ENCODE measurements at regions not wholly inside any gene's neighbourhood (a gene's known extent, or its start where the extent isn't known, plus 50 kb on each side); places are given as distances from the start of the nearest gene placed in this dataset.

DNA sequence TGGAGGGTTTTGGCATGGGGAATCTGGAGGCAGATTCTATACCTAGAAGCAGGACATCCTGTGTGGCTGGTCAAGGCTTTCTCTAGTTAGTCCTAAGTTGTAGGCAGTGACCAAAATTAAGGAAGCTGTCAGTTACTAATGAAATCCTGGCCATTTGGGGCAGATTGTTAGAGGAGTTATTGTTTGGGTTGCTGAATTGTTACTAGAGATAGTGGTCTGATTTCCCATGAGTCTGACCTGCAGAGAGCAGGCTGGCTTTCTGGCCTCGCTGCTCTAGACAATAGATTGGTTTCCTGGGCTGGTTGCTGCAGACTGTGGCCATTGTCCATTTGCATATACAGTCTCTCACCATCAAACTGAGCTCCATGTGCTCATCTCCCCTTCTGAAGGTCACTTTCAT, 205.0 kb upstream of the SASH1 start:
- Mint-ChIP-seq H3K9me3 (ENCODE audit: low read depth) (no peaks in the 10 kb centered on the region), H3K36me3 (no peaks in the 10 kb centered on the region), H3K27ac (no peak overlapping the region), H3K4me1 (ENCODE audit: low read depth) (peaks cover 11% of the 10 kb centered on the region), H3K4me3 (no peak overlapping the region), H3K27me3 (peaks cover 1% of the 10 kb centered on the region)

DNA sequence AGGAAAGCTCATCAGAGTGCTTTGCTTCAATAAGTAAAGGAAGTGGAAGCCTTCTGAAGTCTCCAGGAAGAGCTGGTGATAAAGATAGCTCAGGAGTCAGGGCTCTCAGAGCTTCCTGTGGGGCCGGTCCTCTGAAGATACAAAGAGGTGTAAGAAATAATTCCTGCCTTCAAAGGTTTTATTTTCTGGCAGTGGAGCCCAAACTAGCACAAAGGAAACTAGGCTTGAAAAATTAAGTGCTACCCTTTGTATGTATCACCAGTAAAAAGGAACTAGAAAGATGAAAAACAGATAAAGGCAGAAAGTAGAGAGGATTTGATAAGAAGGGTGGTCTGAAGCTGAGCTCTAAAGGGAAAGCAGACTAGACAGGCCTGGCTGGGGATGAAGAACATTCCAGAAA, 204.1 kb upstream of the SASH1 start:
- no peak overlapping the region for H3K4me3 Mint-ChIP-seq
- H3K36me3 Mint-ChIP-seq: no peaks in the 10 kb centered on the region
- no peak overlapping the region for H3K27ac Mint-ChIP-seq
- peaks cover 11% of the 10 kb centered on the region for H3K4me1 Mint-ChIP-seq (ENCODE audit: low read depth)
- H3K9me3 Mint-ChIP-seq (ENCODE audit: low read depth): no peaks in the 10 kb centered on the region
- H3K27me3 Mint-ChIP-seq: peaks cover 3% of the 10 kb centered on the region

DNA sequence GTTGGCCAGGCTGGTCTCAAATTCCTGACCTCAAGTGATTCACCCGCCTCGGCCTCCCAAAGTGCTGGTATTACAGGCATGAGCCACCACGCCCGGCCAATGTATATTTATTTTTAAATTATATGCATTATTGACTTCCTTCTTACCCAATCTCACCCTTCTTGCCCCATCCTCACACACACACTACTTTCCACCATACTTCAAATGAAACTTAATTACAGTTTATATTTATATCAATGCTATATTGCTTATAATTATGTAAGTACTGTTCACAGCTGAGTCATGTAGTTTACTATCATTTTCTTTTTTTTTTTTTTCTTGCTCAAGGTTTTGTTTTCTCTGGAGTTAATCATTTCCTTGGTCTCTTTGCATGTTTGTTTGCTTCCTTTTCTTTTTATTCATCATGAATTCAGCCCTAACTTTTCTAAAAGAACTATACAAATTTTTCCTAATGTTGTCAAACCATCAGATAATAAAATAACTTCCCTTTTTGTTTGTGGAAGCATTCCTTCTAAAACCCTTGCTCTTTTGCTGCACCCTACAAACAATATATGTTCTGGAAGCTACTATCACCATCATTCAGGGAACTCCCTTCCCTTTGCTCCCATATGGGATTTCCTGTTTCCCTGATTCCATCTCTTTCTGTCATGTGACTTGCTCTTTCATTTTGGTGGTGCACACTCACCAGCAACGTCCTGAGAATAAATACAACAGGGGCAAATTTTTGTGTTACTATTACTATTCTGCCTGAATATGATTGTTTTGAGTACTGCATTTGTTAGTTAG, 201.7 kb upstream of the SASH1 start:
- Mint-ChIP-seq H3K4me1 (ENCODE audit: low read depth) (peaks cover 14% of the 10 kb centered on the region), H3K4me3 (no peak overlapping the region), H3K9me3 (ENCODE audit: low read depth) (no peaks in the 10 kb centered on the region), H3K36me3 (no peaks in the 10 kb centered on the region), H3K27ac (no peak overlapping the region), H3K27me3 (peaks cover 6% of the 10 kb centered on the region)

DNA sequence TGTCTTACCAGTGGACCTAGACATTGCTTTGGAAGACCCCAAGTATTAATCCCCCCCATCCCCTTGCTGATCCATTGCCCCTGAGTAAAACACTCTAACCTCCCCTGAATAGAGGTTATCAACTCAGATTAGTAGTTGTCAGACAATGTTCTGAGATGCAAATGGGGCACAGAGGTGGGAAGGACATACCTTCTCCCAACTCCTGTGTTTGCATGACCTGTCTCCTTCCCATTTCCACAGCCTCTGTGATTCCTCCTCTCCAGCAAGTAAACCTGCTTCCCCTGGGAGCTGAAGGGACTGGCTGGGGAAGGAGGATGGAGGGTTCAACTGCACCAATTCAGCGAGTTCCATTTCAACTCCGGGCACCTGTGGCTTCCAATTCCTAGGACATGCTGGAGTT, 199.8 kb upstream of the SASH1 start:
- Mint-ChIP-seq H3K27me3 (peaks cover 6% of the 10 kb centered on the region), H3K9me3 (ENCODE audit: low read depth) (no peaks in the 10 kb centered on the region), H3K4me3 (no peak overlapping the region), H3K36me3 (no peaks in the 10 kb centered on the region), H3K4me1 (ENCODE audit: low read depth) (peaks cover 23% of the 10 kb centered on the region), H3K27ac (no peak overlapping the region)

DNA sequence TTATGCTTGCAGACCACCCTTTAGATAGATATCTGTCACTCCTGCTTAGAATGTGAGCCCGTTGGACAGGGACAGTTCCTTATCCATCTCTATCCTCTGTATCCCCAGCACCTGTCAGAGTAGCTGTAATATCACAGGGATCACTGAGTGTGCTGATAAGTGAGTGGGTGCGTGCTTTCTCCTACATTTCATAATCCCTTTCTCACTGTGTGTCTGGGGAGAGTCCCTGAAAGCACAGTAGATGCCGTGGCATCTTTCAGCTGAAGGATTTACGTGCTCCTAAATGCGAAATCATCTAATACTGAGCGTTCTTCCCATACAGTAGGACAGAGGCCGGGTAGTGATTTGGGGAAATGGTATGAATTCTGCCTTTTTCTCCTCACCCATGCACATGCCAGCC, 198.9 kb upstream of the SASH1 start:
- Mint-ChIP-seq H3K27me3 (peaks cover 6% of the 10 kb centered on the region), H3K27ac (no peak overlapping the region), H3K4me1 (ENCODE audit: low read depth) (peaks cover 15% of the 10 kb centered on the region), H3K4me3 (no peak overlapping the region), H3K36me3 (no peaks in the 10 kb centered on the region), H3K9me3 (ENCODE audit: low read depth) (no peaks in the 10 kb centered on the region)

DNA sequence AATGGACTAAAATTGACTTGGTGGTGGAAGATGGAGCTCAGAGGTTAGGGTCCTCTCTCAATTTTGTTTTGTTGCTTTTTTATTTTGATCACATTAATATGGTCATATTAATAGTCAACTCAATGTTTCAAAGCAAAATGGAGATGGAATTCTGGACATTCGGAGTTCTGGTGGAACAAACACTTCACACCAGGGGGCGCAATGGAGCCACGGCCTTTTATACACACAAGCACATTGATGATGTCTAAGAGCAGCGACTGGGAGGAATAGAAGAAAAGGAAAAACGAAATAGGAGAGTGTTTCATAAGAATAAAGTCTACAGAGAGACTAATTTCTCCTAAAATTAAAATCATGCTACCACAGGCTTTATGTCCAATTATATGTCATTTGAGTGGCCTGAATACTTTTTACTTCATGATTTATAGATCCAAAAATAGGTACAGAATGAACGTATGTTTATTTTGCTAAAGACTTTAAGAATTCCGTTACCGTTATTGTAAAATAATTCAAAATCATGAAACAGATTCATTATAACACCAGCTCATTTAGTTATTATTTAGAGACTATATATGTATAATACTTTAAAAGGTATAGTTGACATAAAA, 197.6 kb upstream of the SASH1 start:
- Mint-ChIP-seq H3K9me3 (ENCODE audit: low read depth) (no peaks in the 10 kb centered on the region), H3K4me1 (ENCODE audit: low read depth) (peaks cover 12% of the 10 kb centered on the region), H3K36me3 (no peaks in the 10 kb centered on the region), H3K27me3 (peaks cover 6% of the 10 kb centered on the region), H3K4me3 (peak overlapping the region; percentile 18), H3K27ac (no peak overlapping the region)

DNA sequence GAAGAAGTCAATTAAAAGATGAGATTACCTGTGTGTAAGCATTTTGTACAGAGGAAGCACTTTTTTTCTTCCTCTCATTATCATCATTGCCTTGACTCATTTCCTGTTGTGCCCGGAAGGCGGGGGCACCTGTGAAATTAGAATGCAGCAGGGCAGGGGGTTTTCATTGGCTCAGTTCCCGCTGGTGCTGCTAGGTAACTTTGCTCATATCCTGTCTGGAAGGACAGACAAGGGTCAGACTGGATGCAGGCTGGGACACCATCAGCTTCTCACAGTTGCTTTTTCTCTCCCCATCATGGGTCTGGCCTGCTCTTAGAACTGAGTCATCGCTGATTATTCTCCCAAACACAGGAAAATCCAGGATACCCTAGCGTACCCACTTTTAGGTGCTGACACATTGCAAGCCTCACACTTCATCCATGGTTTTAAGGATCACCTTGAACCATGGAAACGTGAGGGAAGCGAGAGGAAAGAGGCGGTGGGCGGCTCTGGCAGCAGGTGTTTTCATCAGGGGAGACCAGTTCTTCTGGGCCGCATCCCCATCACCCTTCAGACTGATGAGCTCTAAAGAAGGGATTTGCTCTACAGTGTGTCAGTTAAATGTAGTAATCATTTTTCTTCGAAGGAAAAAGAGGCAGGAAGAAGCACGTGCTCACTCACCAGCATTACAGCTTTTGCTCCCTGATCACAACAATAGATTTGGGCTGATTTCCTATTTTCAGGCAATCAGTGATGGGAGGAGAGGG, 195.7 kb upstream of the SASH1 start:
- Mint-ChIP-seq H3K4me1 (ENCODE audit: low read depth) (peaks cover 12% of the 10 kb centered on the region), H3K36me3 (no peaks in the 10 kb centered on the region), H3K27me3 (peaks cover 8% of the 10 kb centered on the region), H3K9me3 (ENCODE audit: low read depth) (no peaks in the 10 kb centered on the region), H3K4me3 (peak overlapping the region; percentile 71), H3K27ac (peak overlapping the region; percentile 92)

DNA sequence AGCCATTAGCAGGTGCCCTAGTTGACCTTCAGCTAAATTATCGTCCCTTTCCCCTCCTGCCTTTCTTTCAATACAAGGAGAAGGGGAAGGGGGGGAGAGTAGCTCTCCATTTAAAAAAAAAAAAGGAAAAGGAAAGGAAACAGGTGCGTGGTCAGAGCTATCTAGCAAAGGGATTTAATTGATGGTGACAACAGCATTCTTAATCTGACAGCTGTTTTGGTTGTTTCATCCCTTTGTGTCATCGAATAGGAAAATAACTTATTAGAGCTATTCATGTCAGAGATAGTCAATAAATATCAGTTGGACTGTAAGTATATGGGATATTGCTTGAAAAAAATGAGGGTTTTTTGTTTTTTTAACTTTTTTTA, 195.2 kb upstream of the SASH1 start:
- Mint-ChIP-seq H3K27me3 (peaks cover 8% of the 10 kb centered on the region), H3K27ac (no peak overlapping the region)

DNA sequence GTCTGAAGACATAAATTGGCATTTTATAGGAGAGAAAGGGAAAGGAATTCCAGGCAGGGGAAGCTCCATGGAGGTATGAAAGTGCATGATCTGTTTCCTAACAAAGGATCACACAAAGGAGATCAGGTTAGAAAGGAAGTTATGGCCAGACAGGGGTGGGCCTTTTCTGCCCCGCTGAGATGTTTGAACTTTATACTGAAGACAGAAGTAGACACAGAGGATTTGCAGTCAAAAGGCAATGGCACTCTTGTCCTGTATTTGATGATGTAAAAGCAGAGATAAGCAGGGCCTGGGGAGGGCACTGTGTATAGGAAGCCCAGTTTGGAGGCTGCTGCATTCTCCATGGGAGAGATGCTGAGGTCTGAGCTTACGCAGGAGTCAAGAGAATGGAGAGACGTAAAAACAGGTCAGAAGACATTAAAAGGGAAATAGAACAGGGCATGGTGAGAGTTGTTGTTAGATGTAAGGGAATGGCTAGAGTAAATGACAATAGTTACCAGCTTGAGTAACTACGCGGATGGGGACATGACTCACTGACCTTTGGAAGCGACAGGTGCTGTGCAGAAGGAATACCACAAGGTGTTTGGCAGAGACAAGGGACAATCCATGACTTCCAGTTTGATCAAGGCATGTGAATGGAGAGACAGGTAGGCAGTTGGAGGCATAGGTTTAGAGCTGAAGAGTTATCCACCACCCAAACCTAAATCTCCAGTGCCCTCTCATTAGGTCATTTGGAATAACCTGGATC, 190.6 kb upstream of the SASH1 start:
- no peak overlapping the region for H3K27ac Mint-ChIP-seq
- H3K4me3 Mint-ChIP-seq: no peak overlapping the region
- peaks cover 1% of the 10 kb centered on the region for H3K4me1 Mint-ChIP-seq (ENCODE audit: low read depth)
- H3K36me3 Mint-ChIP-seq: no peaks in the 10 kb centered on the region
- peaks cover 4% of the 10 kb centered on the region for H3K27me3 Mint-ChIP-seq
- no peaks in the 10 kb centered on the region for H3K9me3 Mint-ChIP-seq (ENCODE audit: low read depth)

More for the DNA sequence above, 195.2 kb upstream of the SASH1 start:
- H3K4me3 Mint-ChIP-seq: no peak overlapping the region
- H3K36me3 Mint-ChIP-seq: no peaks in the 10 kb centered on the region
- H3K4me1 Mint-ChIP-seq (ENCODE audit: low read depth): peaks cover 12% of the 10 kb centered on the region
- H3K9me3 Mint-ChIP-seq (ENCODE audit: low read depth): no peaks in the 10 kb centered on the region

DNA sequence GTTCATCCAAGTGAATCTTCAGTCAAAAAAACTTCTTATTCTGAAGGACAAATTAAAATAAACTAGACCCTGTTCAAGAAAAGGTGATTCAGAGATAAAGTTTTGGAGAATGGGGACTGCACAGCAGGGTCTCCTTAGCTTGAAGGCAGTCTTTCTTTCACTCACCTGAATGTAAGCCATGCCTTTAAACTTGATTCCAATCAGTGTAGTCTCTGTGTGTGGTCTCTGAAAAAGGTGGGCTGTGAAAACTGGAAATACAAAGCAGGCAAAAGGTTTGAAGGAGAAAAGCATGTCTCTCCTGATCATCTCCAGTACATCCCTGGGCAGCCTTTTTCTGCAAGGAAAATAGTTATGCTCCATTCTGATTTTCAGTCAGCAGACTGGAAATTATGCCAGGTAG, 188.0 kb upstream of the SASH1 start:
- Mint-ChIP-seq H3K4me3 (no peak overlapping the region), H3K27ac (no peak overlapping the region), H3K36me3 (no peaks in the 10 kb centered on the region), H3K4me1 (ENCODE audit: low read depth) (no peaks in the 10 kb centered on the region), H3K9me3 (ENCODE audit: low read depth) (no peaks in the 10 kb centered on the region), H3K27me3 (peaks cover 4% of the 10 kb centered on the region)

DNA sequence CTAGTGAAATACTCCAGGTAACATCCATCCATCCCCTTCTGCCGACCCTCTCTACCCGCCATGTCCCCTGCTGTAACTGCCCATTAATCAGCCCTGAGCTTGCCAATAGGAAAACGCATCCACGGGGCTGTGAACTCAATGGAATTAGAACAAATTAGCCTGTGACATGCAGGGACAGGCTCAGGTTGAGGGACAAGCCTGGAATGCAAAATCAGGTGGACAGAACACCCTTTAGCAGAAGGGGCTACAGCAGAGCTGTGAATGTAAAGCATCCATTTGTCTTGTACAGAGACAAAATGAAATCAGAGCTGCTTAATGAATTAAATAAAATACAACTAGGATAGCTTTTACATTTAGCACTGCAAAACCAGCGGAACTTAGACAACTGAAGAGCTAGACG, 187.3 kb upstream of the SASH1 start:
- Mint-ChIP-seq H3K9me3 (ENCODE audit: low read depth) (no peaks in the 10 kb centered on the region), H3K4me1 (ENCODE audit: low read depth) (no peaks in the 10 kb centered on the region), H3K36me3 (no peaks in the 10 kb centered on the region), H3K27me3 (peaks cover 4% of the 10 kb centered on the region), H3K4me3 (no peak overlapping the region), H3K27ac (no peak overlapping the region)

DNA sequence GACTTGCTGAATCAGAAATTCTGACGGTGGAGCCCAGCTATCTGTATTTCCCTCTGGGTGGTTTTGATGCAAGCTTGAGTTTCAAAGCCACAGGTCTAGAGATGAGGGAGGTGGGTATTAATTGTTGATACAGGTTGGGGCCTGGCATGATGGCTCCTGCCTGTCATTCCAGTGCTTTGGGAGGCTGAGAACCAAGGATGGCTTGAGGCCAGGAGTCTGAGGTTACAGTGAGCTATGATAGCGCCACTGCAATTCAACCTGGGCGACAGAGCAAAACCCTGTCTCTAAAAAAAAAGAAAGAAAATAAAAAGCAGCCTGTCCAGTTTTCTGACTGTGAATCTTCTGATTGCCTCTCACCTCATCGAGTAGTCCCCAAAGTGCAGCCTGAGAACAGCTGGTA, 184.8 kb upstream of the SASH1 start:
- Mint-ChIP-seq H3K4me1 (ENCODE audit: low read depth) (no peaks in the 10 kb centered on the region), H3K36me3 (no peaks in the 10 kb centered on the region), H3K4me3 (no peak overlapping the region), H3K27ac (no peak overlapping the region), H3K9me3 (ENCODE audit: low read depth) (no peaks in the 10 kb centered on the region), H3K27me3 (peaks cover 2% of the 10 kb centered on the region)

DNA sequence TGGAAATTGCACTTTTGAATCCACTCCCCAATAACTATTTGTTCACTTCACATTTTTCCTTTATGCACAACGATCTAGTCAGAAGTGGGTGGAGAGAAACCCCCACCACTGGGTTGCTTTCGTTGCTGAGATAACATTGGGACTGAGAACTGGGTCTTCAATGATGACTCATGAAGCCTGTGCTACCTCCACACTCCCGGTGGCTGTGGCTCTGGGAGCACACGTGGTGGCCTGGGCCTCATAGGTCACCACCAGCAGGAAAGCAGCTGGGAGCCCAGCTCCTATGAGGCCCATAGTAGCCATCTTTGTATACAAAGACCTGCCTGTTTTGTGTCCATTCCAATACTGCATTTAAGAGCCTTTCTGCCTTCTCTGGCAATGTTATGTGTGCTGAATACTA, 178.0 kb upstream of the SASH1 start:
- no peak overlapping the region for H3K4me3 Mint-ChIP-seq
- no peaks in the 10 kb centered on the region for H3K36me3 Mint-ChIP-seq
- no peak overlapping the region for H3K27ac Mint-ChIP-seq
- no peaks in the 10 kb centered on the region for H3K4me1 Mint-ChIP-seq (ENCODE audit: low read depth)
- H3K9me3 Mint-ChIP-seq (ENCODE audit: low read depth): no peaks in the 10 kb centered on the region
- H3K27me3 Mint-ChIP-seq: peaks cover 8% of the 10 kb centered on the region

DNA sequence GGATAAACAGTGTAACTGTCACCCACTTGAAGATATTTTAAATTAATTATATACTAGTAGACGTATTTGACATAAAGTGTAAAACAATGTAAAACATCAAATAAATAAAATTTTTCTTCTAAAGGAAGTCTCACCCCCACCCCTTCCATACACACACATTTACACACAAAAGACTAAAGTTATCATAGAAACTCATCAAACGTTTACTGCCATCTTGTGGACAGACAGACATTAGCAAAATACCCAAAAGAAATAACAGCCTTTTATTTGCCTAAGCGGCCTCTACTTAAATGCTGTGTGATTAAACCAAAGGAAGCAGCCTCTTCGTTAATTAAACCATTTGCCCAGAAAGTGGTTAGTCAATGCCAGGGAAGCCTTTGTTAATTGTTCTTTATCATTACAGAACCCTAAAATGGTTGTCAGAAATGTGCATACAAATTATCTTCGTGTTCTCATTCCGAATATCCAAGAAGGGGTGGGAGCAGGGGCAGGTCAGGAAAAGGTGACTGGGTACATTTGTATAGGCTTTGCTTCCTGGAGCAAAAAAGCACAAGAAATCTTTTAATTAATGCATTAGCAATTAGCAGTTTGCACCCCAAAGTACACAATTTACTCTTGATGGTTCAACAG, 176.2 kb upstream of the SASH1 start:
- Mint-ChIP-seq H3K27me3 (peaks cover 8% of the 10 kb centered on the region), H3K27ac (no peak overlapping the region), H3K36me3 (no peaks in the 10 kb centered on the region), H3K4me3 (no peak overlapping the region), H3K4me1 (ENCODE audit: low read depth) (no peaks in the 10 kb centered on the region), H3K9me3 (ENCODE audit: low read depth) (no peaks in the 10 kb centered on the region)
